GM23338 (cell line): ENCODE measurements at regions not wholly inside any gene's neighbourhood (a gene's known extent, or its start where the extent isn't known, plus 50 kb on each side); places are given as distances from the start of the nearest gene placed in this dataset.

Source experiments
- ATAC-seq: fragments of 200-7000 bp; cut with Tn5 transposase; 3 replicates; pipeline ENCODE4 v1.9.1; 2020
- DNase-seq: peaks from one replicate; pipeline ENCODE4 v3.0.0-alpha.2; 2015; ENCODE audit warnings: low spot score
- H2AFZ ChIP-seq: fragments of 200-600 bp; sonication (generic); 2 replicates; pipeline ENCODE4 v1.8.0; 2016; ENCODE audit warnings: antibody characterized with exemption, mild to moderate bottlenecking, moderate library complexity
- H3F3A ChIP-seq: fragments of 200-600 bp; sonication (generic); replicated peaks from 2 replicates; pipeline ENCODE4 v1.8.0; 2017; ENCODE audit warnings: antibody characterized with exemption, mixed run types, low read depth
- H3K27ac ChIP-seq: fragments of 200-600 bp; sonication (generic); 2 replicates; pipeline ENCODE4 v1.6.1; 2016; ENCODE audit warnings: low read depth
- H3K27me3 ChIP-seq: fragments of 200-600 bp; sonication (generic); 2 replicates; pipeline ENCODE4 v1.8.0; 2016; ENCODE audit warnings: mild to moderate bottlenecking, mixed run types, moderate library complexity; ENCODE audit not compliant: insufficient read depth
- H3K36me3 ChIP-seq: fragments of 200-600 bp; sonication (generic); 2 replicates; pipeline ENCODE4 v1.8.0; 2016; ENCODE audit warnings: mild to moderate bottlenecking; ENCODE audit not compliant: insufficient read depth
- H3K4me1 ChIP-seq: fragments of 200-600 bp; sonication (generic); 2 replicates; pipeline ENCODE4 v1.8.0; 2016; ENCODE audit warnings: mild to moderate bottlenecking, moderate library complexity; ENCODE audit not compliant: insufficient read depth
- H3K4me2 ChIP-seq: fragments of 200-600 bp; sonication (generic); 2 replicates; pipeline ENCODE4 v1.7.1; 2017; ENCODE audit warnings: mixed run types
- H3K4me3 ChIP-seq: fragments of 200-600 bp; sonication (generic); 2 replicates; pipeline ENCODE4 v1.6.1; 2016; ENCODE audit warnings: mixed run types
- H3K79me2 ChIP-seq: fragments of 200-600 bp; sonication (generic); replicated peaks from 2 replicates; pipeline ENCODE4 v1.8.0; 2017; ENCODE audit warnings: mild to moderate bottlenecking; ENCODE audit not compliant: insufficient read depth
- H3K9me2 ChIP-seq: fragments of 200-600 bp; sonication (generic); 2 replicates; pipeline ENCODE4 v1.8.0; 2017; ENCODE audit not compliant: insufficient read depth
- H4K20me1 ChIP-seq: fragments of 200-600 bp; sonication (generic); replicated peaks from 2 replicates; pipeline ENCODE4 v1.8.0; 2017; ENCODE audit warnings: mild to moderate bottlenecking; ENCODE audit not compliant: insufficient read depth
- H3K27ac Mint-ChIP-seq: 2 replicates; pipeline ENCODE4 v1.8.0; 2020; ENCODE audit warnings: inconsistent platforms, mild to moderate bottlenecking, moderate library complexity, mixed read lengths
- H3K27me3 Mint-ChIP-seq: 3 replicates; pipeline ENCODE4 v1.8.0; 2022; ENCODE audit warnings: low read depth, mild to moderate bottlenecking, moderate library complexity, mixed read lengths, inconsistent platforms; ENCODE audit not compliant: insufficient read depth, poor library complexity
- H3K36me3 Mint-ChIP-seq: 3 replicates; pipeline ENCODE4 v1.8.0; 2021; ENCODE audit warnings: low read depth, mild to moderate bottlenecking, inconsistent platforms, moderate library complexity, mixed read lengths
- H3K4me1 Mint-ChIP-seq: 3 replicates; pipeline ENCODE4 v1.8.0; 2020; ENCODE audit warnings: mild to moderate bottlenecking, inconsistent platforms, mixed read lengths
- H3K4me3 Mint-ChIP-seq: 3 replicates; pipeline ENCODE4 v1.8.0; 2021; ENCODE audit warnings: moderate library complexity, mild to moderate bottlenecking, inconsistent platforms, mixed read lengths
- H3K9me3 Mint-ChIP-seq: 3 replicates; pipeline ENCODE4 v1.8.0; 2020; ENCODE audit warnings: moderate library complexity, mild to moderate bottlenecking, inconsistent platforms, mixed read lengths
- EZH2phosphoT487 ChIP-seq: fragments of 200-600 bp; sonication (generic); IDR thresholded peaks from one replicate; pipeline ENCODE4 v1.8.1; 2018; ENCODE audit warnings: antibody characterized with exemption; ENCODE audit not compliant: unreplicated experiment
- NANOG ChIP-seq: IDR thresholded peaks from 2 replicates; pipeline ENCODE4 v1.6.1; 2016; ENCODE audit warnings: antibody characterized with exemption, borderline replicate concordance
- POLR2AphosphoS5 ChIP-seq: IDR thresholded peaks from 2 replicates; pipeline ENCODE4 v1.6.1; 2016; ENCODE audit warnings: antibody characterized with exemption, low read depth
- STAT1 ChIP-seq: IDR thresholded peaks from one replicate; pipeline ENCODE4 v1.6.1; 2016; ENCODE audit warnings: antibody characterized with exemption; ENCODE audit not compliant: unreplicated experiment
- ZNF114 ChIP-seq: fragments of 250-450 bp; sonication (Bioruptor Pico); IDR thresholded peaks from 2 replicates; pipeline ENCODE4 v1.5.0; 2020; ENCODE audit warnings: mild to moderate bottlenecking, moderate library complexity
- ZNF331 ChIP-seq: fragments of 250-450 bp; sonication (Bioruptor Pico); IDR thresholded peaks from 2 replicates; pipeline ENCODE4 v1.5.0; 2020; ENCODE audit warnings: low read depth, mild to moderate bottlenecking, moderate library complexity
- TF ChIP-seq, protein P1 (sequence below): IDR thresholded peaks from one replicate; pipeline ENCODE4 v1.6.1; 2018; ENCODE audit warnings: antibody characterized with exemption; ENCODE audit not compliant: unreplicated experiment
- TF ChIP-seq, protein P2 (sequence below), 2 experiments: fragments of 200-600 bp in 1 of 2; sonication (generic) in 1 of 2; conservative IDR thresholded peaks; 2 replicates each; pipeline versions ENCODE4 v1.5.1 to v1.6.1; 2016 to 2017; ENCODE audit warnings: antibody characterized with exemption in 2 of 2, low read depth in 2 of 2, mild to moderate bottlenecking in 2 of 2, moderate library complexity in 1 of 2
- TF ChIP-seq, protein P3 (sequence below): fragments of 250-450 bp; sonication (Bioruptor Pico); IDR thresholded peaks from 2 replicates; pipeline ENCODE4 v1.5.0; 2020; ENCODE audit warnings: mild to moderate bottlenecking, moderate library complexity

DNA sequence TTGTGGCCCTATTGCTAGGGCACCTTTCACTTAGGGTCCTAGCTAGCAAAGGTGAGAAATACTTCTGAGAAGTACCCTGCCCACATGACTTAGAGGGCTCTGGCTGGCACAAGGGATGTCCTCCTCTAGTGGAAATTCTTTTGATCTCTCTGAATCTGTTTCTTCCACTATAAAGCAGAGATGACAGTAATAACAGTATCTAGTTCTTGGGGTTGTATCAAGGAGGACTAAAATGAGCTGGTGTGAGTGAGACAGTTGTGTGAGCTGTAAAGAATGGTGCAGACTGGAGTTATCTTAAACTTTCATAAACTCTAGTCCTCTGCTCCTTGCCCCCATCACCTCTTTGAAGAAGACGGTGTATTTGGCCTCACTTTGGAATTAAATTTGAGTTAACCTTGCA is 157.8 kb upstream of the PLET1 start (continued):
- TF ChIP-seq ZNF331: no peak
- TF ChIP-seq, protein P1, sequence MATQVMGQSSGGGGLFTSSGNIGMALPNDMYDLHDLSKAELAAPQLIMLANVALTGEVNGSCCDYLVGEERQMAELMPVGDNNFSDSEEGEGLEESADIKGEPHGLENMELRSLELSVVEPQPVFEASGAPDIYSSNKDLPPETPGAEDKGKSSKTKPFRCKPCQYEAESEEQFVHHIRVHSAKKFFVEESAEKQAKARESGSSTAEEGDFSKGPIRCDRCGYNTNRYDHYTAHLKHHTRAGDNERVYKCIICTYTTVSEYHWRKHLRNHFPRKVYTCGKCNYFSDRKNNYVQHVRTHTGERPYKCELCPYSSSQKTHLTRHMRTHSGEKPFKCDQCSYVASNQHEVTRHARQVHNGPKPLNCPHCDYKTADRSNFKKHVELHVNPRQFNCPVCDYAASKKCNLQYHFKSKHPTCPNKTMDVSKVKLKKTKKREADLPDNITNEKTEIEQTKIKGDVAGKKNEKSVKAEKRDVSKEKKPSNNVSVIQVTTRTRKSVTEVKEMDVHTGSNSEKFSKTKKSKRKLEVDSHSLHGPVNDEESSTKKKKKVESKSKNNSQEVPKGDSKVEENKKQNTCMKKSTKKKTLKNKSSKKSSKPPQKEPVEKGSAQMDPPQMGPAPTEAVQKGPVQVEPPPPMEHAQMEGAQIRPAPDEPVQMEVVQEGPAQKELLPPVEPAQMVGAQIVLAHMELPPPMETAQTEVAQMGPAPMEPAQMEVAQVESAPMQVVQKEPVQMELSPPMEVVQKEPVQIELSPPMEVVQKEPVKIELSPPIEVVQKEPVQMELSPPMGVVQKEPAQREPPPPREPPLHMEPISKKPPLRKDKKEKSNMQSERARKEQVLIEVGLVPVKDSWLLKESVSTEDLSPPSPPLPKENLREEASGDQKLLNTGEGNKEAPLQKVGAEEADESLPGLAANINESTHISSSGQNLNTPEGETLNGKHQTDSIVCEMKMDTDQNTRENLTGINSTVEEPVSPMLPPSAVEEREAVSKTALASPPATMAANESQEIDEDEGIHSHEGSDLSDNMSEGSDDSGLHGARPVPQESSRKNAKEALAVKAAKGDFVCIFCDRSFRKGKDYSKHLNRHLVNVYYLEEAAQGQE: no peak
- no peak for TF ChIP-seq EZH2phosphoT487
- TF ChIP-seq POLR2AphosphoS5: no peak

DNA sequence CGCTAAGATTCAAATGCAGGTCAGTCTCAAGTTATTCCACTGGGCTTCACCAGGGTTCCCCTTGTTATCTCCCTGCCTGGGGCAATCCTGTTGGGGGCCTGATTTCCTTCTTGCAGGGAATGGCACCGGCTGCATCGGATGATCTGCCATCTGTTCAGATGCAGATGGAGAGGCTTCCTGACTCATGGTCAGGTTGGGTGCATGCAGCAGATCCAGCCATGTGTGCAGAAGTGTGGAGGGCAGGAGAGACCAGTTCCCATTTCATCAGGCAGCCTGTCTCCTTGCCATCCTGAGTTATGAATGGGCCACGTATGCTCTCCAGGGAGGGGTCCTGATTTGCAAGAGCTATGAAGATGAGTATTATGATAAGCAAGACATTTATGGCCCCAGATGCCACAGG is 161.2 kb upstream of the PLET1 start:
- Histone ChIP-seq H3K27ac (no peak overlapping the region), H3K4me3 (no peak overlapping the region), H3K4me1 (peaks cover 3% of the 10 kb centered on the region), H3K4me2 (no peak overlapping the region), H3F3A (no peaks in the 10 kb centered on the region), H2AFZ (no peak overlapping the region), H3K79me2 (no peaks in the 10 kb centered on the region), H3K27me3 (no peaks in the 10 kb centered on the region), H3K9me2 (no peaks in the 10 kb centered on the region), H3K36me3 (no peaks in the 10 kb centered on the region), H4K20me1 (no peaks in the 10 kb centered on the region)
- Mint-ChIP-seq H3K27me3 (no peaks in the 10 kb centered on the region), H3K27ac (no peak overlapping the region), H3K4me1 (peaks cover 10% of the 10 kb centered on the region; the same call in 2 of the 3 replicates), H3K4me3 (no peak overlapping the region), H3K9me3 (no peaks in the 10 kb centered on the region), H3K36me3 (no peaks in the 10 kb centered on the region; the same call in 2 of the 3 replicates)
- DNase-seq (no peak), ATAC-seq (no peak; the same call in 2 of the 3 replicates)
- TF ChIP-seq ZNF114 (CRISPR knock-in tag): no peak
- TF ChIP-seq, protein P2, sequence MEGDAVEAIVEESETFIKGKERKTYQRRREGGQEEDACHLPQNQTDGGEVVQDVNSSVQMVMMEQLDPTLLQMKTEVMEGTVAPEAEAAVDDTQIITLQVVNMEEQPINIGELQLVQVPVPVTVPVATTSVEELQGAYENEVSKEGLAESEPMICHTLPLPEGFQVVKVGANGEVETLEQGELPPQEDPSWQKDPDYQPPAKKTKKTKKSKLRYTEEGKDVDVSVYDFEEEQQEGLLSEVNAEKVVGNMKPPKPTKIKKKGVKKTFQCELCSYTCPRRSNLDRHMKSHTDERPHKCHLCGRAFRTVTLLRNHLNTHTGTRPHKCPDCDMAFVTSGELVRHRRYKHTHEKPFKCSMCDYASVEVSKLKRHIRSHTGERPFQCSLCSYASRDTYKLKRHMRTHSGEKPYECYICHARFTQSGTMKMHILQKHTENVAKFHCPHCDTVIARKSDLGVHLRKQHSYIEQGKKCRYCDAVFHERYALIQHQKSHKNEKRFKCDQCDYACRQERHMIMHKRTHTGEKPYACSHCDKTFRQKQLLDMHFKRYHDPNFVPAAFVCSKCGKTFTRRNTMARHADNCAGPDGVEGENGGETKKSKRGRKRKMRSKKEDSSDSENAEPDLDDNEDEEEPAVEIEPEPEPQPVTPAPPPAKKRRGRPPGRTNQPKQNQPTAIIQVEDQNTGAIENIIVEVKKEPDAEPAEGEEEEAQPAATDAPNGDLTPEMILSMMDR (conservative IDR thresholded peaks at IDR 0.05; ENCODE audit: low read depth in 2 of 2): no peak
- TF ChIP-seq, protein P3, sequence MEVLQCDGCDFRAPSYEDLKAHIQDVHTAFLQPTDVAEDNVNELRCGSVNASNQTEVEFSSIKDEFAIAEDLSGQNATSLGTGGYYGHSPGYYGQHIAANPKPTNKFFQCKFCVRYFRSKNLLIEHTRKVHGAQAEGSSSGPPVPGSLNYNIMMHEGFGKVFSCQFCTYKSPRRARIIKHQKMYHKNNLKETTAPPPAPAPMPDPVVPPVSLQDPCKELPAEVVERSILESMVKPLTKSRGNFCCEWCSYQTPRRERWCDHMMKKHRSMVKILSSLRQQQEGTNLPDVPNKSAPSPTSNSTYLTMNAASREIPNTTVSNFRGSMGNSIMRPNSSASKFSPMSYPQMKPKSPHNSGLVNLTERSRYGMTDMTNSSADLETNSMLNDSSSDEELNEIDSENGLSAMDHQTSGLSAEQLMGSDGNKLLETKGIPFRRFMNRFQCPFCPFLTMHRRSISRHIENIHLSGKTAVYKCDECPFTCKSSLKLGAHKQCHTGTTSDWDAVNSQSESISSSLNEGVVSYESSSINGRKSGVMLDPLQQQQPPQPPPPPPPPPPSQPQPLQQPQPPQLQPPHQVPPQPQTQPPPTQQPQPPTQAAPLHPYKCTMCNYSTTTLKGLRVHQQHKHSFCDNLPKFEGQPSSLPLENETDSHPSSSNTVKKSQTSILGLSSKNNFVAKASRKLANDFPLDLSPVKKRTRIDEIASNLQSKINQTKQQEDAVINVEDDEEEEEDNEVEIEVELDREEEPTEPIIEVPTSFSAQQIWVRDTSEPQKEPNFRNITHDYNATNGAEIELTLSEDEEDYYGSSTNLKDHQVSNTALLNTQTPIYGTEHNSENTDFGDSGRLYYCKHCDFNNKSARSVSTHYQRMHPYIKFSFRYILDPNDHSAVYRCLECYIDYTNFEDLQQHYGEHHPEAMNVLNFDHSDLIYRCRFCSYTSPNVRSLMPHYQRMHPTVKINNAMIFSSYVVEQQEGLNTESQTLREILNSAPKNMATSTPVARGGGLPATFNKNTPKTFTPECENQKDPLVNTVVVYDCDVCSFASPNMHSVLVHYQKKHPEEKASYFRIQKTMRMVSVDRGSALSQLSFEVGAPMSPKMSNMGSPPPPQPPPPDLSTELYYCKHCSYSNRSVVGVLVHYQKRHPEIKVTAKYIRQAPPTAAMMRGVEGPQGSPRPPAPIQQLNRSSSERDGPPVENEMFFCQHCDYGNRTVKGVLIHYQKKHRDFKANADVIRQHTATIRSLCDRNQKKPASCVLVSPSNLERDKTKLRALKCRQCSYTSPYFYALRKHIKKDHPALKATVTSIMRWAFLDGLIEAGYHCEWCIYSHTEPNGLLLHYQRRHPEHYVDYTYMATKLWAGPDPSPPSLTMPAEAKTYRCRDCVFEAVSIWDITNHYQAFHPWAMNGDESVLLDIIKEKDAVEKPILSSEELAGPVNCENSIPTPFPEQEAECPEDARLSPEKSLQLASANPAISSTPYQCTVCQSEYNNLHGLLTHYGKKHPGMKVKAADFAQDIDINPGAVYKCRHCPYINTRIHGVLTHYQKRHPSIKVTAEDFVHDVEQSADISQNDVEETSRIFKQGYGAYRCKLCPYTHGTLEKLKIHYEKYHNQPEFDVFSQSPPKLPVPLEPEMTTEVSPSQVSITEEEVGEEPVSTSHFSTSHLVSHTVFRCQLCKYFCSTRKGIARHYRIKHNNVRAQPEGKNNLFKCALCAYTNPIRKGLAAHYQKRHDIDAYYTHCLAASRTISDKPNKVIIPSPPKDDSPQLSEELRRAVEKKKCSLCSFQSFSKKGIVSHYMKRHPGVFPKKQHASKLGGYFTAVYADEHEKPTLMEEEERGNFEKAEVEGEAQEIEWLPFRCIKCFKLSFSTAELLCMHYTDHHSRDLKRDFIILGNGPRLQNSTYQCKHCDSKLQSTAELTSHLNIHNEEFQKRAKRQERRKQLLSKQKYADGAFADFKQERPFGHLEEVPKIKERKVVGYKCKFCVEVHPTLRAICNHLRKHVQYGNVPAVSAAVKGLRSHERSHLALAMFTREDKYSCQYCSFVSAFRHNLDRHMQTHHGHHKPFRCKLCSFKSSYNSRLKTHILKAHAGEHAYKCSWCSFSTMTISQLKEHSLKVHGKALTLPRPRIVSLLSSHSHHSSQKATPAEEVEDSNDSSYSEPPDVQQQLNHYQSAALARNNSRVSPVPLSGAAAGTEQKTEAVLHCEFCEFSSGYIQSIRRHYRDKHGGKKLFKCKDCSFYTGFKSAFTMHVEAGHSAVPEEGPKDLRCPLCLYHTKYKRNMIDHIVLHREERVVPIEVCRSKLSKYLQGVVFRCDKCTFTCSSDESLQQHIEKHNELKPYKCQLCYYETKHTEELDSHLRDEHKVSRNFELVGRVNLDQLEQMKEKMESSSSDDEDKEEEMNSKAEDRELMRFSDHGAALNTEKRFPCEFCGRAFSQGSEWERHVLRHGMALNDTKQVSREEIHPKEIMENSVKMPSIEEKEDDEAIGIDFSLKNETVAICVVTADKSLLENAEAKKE (CRISPR knock-in tag): no peak
- TF ChIP-seq STAT1: no peak
- TF ChIP-seq NANOG: no peak
